GM12864 (cell line): ENCODE measurements at regions not wholly inside any gene's neighbourhood (a gene's known extent, or its start where the extent isn't known, plus 50 kb on each side); places are given as distances from the start of the nearest gene placed in this dataset.

ENCODE experiments used
- DNase-seq: peaks from one replicate; pipeline ENCODE4 v3.0.0-alpha.2; 2011; ENCODE audit warnings: low read depth
- H3K4me3 ChIP-seq: 2 replicates; pipeline ENCODE4 v1.5.1; 2011; ENCODE audit warnings: mild to moderate bottlenecking, low read depth, low read length, control low read depth
- CTCF ChIP-seq: IDR thresholded peaks from 2 replicates; pipeline ENCODE4 v1.5.1; 2011; ENCODE audit warnings: low read depth, mild to moderate bottlenecking, moderate library complexity, low read length, control low read depth, inconsistent platforms; ENCODE audit errors: missing control alignments

GRCh38 chr15:95616306-95616705 is 714.2 kb upstream of the NR2F2 start:
- no peak for TF ChIP-seq CTCF
- no peak for DNase-seq
- H3K4me3 ChIP-seq, result no peak overlapping the region

DNA sequence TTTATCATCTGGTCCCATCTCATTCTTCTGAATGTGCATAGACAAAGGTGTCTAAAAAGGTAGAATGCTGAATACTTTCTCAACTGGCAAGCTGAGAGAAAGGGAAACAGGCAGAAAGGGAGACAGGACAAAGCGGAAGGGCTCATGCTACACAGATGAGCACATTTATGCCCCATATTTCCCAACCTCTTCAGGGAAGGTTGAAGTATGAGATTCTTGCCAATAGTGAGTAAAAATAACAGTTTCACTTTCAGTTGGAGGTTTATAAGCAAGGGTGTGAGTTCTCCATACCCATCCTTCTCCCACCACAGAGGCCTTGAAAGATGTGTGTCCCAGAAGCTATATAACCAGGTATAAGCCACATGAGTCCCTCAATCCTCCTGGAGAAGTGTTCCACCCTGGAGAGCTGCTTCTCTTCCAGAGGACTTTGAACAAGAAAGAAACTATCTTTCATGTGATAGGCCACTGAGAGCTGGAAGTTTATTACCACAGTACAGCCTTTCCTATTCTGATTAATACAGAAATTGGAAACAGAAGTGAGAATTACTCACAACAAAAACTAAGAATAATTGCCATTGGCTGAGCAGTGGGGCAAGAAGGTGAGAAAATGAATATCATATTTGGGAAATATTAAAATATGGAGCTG is 709.4 kb upstream of the NR2F2 start:
- DNase-seq, result no peak
- TF ChIP-seq CTCF, result no peak
- no peak overlapping the region for H3K4me3 ChIP-seq

DNA sequence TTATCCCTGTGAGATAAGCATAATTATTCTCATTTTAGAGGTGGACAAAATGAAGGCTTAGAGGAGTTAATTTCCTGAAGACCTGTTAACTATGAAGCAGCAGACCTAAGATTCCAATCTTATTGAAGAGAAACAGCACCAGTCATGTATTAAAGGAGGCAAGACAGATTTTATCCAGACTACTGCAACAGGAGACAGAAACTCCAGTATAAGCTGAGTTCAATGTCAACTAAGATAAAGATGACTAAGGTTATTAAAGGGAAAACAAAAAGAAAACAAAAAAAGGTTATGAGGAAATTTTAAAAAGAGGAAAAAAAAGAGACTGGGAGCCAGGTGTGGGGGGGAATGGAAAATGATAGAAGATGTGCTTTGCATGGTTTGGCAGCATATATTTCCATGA is 707.7 kb upstream of the NR2F2 start:
- no peak for TF ChIP-seq CTCF
- H3K4me3 ChIP-seq, result no peak overlapping the region
- no peak for DNase-seq

- H3K4me3 ChIP-seq, result no peak overlapping the region
- TF ChIP-seq CTCF, result no peak
- no peak for DNase-seq
These were observed 706.4 kb upstream of the NR2F2 start for GRCh38 chr15:95624100-95624499.

DNA sequence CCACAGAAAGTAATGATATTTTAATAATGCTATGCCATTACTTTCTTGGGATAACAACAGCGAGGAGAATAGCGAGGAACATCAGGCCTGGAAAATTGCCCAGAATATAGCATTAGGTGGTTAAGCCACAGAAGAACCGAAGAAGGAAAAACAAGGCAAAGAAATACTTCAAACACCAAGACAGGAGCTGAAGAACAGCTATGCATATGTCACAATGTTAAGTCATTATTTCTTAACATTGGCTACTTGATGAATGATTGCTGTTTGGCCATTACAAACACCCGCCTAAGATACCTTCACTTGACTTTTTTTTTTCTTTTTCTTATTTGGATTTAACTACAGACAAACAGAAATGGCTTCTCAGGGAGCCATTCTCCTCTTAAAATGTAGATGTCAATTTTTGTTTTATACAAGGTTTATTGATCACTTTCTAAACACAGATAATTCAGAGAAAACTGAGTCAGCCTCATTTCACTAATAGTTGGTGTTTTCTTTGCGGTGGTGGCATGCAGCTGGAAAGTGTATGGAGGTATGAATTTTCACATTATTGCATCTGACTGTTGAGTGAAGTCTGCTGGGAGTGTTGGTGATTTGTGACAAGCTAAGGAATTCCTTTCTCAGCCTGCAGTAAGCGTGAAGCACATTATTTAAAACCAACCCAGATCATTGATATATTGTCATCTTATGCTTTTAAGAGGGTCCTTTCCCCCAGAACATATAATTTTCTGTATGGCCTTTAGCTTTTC is 705.7 kb upstream of the NR2F2 start:
- TF ChIP-seq CTCF, result no peak
- no peak for DNase-seq
- no peak overlapping the region for H3K4me3 ChIP-seq

DNA sequence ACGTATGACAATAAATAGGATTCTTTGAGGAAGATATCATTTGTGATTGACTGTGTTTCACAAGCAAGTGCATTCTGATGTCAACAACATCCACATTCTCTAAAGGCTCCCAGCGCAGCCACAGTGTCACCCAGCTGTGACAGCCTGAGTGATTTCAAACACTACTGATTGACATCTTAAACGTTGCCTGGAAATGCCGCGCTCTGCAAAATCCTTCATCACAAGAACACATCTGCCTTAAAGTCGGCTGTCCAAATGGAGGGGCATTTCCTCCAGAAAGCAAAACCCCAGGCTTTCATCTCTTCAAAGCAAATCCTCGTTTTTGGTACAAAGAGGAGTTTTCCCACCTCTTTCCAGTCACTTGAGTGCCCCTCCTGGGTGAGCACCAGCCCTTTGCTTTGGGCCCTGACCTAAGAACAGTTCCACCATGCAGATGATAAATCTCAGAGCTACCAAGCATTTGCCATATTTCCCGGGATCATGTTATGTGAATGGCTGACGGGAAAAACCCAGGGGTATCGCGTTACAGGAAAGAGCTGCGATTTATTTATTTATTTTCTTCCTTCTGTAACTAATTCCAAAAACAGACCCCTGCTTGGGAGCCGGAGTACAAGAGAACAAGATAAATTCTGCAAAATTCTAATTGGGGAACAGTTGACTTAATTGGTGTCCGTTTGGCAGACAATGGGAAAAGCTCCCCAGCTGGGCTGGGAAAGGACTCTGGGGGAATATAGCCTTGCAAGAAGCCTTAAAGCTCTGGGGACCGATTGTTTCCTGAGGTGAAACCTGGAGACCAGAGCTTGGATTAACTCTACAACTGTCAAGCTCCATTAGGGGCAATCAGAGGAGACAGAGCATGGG is 703.8 kb upstream of the NR2F2 start:
- no peak for DNase-seq
- TF ChIP-seq CTCF, result no peak
- no peak overlapping the region for H3K4me3 ChIP-seq
